ENCODE measurements at regions not wholly inside any gene's neighbourhood (a gene's known extent, or its start where the extent isn't known, plus 50 kb on each side); places are given as distances from the start of the nearest gene placed in this dataset.

DNA sequence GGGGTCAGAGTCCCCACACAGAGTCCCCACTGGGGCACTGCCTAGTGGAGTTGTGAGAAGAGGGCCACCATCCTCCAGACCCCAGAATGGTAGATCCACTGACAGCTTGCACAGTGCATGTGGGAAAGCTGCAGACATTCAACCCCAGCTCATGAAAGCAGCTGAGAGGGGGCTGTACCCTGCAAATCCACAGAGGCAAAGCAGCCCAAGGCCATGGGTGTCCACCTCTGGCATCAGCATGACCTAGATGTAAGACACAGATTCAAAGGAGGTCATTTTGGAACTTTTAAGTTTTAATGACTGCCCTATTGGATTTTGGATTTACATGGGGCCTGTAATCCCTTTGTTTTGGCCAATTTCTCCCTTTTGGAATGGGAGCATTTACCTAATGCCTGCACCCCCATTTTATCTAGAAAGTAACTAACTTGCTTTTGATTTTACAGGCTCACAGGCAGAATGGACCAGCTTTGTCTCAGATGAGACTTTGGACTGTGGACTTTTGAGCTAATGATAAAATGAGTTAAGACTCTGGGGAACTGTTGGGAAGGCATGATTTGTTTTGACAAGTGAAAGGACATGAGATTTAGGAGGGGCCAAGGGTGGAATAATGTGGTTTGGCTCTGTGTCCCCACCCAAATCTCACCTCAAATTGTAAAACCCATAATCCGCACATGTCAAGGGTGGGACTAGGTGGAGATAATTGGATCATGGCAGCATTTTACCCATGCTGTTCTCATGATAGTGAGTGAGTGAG is 56.3 kb upstream of the ITGA1 start:
- TF ChIP-seq POLR2A (IDR thresholded peaks at IDR 0.05; ENCODE audit: low read depth, low read length) (no peak), POLR2AphosphoS5 (IDR thresholded peaks at IDR 0.05; ENCODE audit: low read depth, low read length) (no peak), TAF1 (IDR thresholded peaks at IDR 0.05; ENCODE audit: borderline replicate concordance, low read depth, low read length) (no peak)
- DNase-seq (ENCODE audit: insufficient read length) (no peak), FAIRE-seq (no peak)

GRCh38 chr5:52734557-52734956 is 53.2 kb upstream of the ITGA1 start:
- no peak for TF ChIP-seq POLR2A (IDR thresholded peaks at IDR 0.05; ENCODE audit: low read depth, low read length)
- no peak for TF ChIP-seq POLR2AphosphoS5 (IDR thresholded peaks at IDR 0.05; ENCODE audit: low read depth, low read length)
- TF ChIP-seq TAF1 (IDR thresholded peaks at IDR 0.05; ENCODE audit: borderline replicate concordance, low read depth, low read length), result no peak
- DNase-seq (ENCODE audit: insufficient read length) (no peak), FAIRE-seq (no peak)

- TF ChIP-seq POLR2AphosphoS5 (IDR thresholded peaks at IDR 0.05; ENCODE audit: low read depth, low read length), result no peak
- no peak for TF ChIP-seq POLR2A (IDR thresholded peaks at IDR 0.05; ENCODE audit: low read depth, low read length)
- no peak for TF ChIP-seq TAF1 (IDR thresholded peaks at IDR 0.05; ENCODE audit: borderline replicate concordance, low read depth, low read length)
- DNase-seq (ENCODE audit: insufficient read length), result no peak
- FAIRE-seq, result no peak
Observed at GRCh38 chr5:52735139-52735538, 52.6 kb upstream of the ITGA1 start.

Data from GM12892 (cell line).